HG02678 (cell line): ENCODE measurements at regions not wholly inside any gene's neighbourhood (a gene's known extent, or its start where the extent isn't known, plus 50 kb on each side); places are given as distances from the start of the nearest gene placed in this dataset.

Experiments
- ATAC-seq: cut with Tn5 transposase; IDR thresholded peaks from one replicate; pipeline ENCODE4 v1.9.1; 2021; ENCODE audit warnings: mild to moderate bottlenecking, moderate library complexity; ENCODE audit not compliant: unreplicated experiment

- ATAC-seq, result no peak
Measured at GRCh38 chr18:78830826-78831225, 148.8 kb upstream of the SALL3 start.

- ATAC-seq, result no peak
Measured at GRCh38 chr18:78831603-78832002, 148.0 kb upstream of the SALL3 start.

- no peak for ATAC-seq
Measured at GRCh38 chr18:78833833-78834232, 145.8 kb upstream of the SALL3 start.

GRCh38 chr18:78836838-78837237 is 142.8 kb upstream of the SALL3 start:
- no peak for ATAC-seq

GRCh38 chr18:78837754-78838153 is 141.9 kb upstream of the SALL3 start:
- no peak for ATAC-seq

GRCh38 chr18:78838183-78838582 is 141.4 kb upstream of the SALL3 start:
- ATAC-seq, result no peak

- ATAC-seq, result no peak
Measured at GRCh38 chr18:78849046-78849445, 130.6 kb upstream of the SALL3 start.

GRCh38 chr18:78849458-78849857 is 130.2 kb upstream of the SALL3 start:
- no peak for ATAC-seq

GRCh38 chr18:78853341-78853740 is 126.3 kb upstream of the SALL3 start:
- ATAC-seq, result no peak

- no peak for ATAC-seq
Measured at GRCh38 chr18:78855188-78855587, 124.4 kb upstream of the SALL3 start.

GRCh38 chr18:78856569-78857313 is 122.9 kb upstream of the SALL3 start:
- ATAC-seq, result no peak

- no peak for ATAC-seq
Measured at GRCh38 chr18:78857314-78858150, 122.1 kb upstream of the SALL3 start.

GRCh38 chr18:78859686-78860085 is 119.9 kb upstream of the SALL3 start:
- no peak for ATAC-seq

GRCh38 chr18:78860117-78860516 is 119.5 kb upstream of the SALL3 start:
- ATAC-seq, result no peak

- ATAC-seq, result no peak
Measured at GRCh38 chr18:78861116-78861515, 118.5 kb upstream of the SALL3 start.

- ATAC-seq, result no peak
Measured at GRCh38 chr18:78861706-78862105, 117.9 kb upstream of the SALL3 start.

- ATAC-seq, result no peak
Measured at GRCh38 chr18:78862395-78862794, 117.2 kb upstream of the SALL3 start.

GRCh38 chr18:78865056-78865598 is 114.5 kb upstream of the SALL3 start:
- ATAC-seq, result no peak

GRCh38 chr18:78865771-78866310 is 113.8 kb upstream of the SALL3 start:
- ATAC-seq, result no peak

- ATAC-seq, result no peak
Measured at GRCh38 chr18:78867131-78867530, 112.5 kb upstream of the SALL3 start.
